OCI-M2 (cell line): ENCODE measurements at regions not wholly inside any gene's neighbourhood (a gene's known extent, or its start where the extent isn't known, plus 50 kb on each side); places are given as distances from the start of the nearest gene placed in this dataset.
"Not testable (repeated sequence)": the region's sequence is repeated elsewhere in the genome, so short reads cannot be mapped to it uniquely, and the experiment has no call there.

Experiments used
- DNase-seq: peaks from one replicate; lab custom pipeline; 2025; ENCODE audit not compliant: unreplicated experiment; lab: John Stamatoyannopoulos, UW

GRCh38 chr14:99025418-99025817 lies 246.6 kb downstream of the BCL11B start:
- no peak for DNase-seq

DNA sequence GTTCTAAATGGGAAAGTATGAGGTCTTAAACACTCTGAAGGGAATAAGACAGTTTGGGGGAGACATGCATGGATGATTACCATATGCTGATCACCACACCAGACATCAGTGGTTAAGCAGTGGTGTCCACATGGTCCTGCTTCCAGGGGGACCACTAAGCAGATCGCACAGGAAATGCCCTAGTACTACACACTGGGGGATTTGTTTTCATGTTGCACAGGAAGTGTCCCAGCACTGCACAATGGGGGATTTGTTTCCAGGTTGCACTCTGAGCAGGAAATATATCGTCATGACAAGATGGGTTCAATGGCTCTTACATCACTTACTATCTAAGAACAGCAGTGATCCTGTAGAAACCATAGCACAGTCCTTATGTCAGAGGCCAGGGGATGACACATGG lies 245.5 kb downstream of the BCL11B start:
- DNase-seq: no peak

- no peak for DNase-seq
These were observed 244.0 kb downstream of the BCL11B start for GRCh38 chr14:99028041-99028440.

DNA sequence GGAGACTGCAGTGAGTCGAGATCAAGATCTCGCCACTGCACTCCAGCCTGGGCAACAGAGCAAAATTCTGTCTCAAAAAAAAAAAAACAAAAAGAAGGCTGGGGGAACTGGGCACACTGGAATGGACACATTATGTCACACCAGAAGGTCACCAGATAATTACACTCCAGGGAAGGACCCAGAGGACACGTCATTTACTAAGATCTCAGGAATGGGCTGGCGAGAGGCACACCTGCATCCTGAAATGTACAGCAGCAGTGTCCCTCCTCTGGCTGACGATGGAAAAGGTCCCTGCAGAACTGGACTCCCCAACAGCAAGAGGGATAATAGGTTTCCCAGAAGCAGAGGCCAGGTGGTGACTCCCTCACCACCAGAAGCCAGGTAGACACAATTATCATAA lies 243.5 kb downstream of the BCL11B start:
- no peak for DNase-seq

- no peak for DNase-seq
These were observed 242.7 kb downstream of the BCL11B start for GRCh38 chr14:99029145-99029915.

GRCh38 chr14:99029916-99030305 lies 242.1 kb downstream of the BCL11B start:
- no peak for DNase-seq

DNA sequence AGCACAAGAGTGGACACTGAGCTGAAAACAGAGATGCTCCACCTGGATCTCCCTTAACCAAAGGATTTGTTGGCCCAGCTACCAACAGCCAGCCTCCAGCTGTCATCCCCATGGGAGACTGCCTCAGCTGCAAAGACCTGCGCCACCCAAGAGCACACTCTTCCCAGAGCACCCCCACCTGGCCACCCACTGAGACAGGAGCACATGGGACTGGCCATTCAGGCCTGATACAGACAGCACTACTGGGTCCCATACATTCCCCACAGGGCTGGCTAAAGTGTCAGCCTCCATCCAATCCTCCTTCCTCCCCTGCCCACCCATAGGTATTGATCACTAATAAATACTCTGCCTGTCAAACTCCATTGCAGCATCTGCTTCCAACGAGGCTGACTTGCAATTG lies 241.5 kb downstream of the BCL11B start:
- no peak for DNase-seq

- no peak for DNase-seq
These were observed 239.2 kb downstream of the BCL11B start for GRCh38 chr14:99032759-99033158.

DNA sequence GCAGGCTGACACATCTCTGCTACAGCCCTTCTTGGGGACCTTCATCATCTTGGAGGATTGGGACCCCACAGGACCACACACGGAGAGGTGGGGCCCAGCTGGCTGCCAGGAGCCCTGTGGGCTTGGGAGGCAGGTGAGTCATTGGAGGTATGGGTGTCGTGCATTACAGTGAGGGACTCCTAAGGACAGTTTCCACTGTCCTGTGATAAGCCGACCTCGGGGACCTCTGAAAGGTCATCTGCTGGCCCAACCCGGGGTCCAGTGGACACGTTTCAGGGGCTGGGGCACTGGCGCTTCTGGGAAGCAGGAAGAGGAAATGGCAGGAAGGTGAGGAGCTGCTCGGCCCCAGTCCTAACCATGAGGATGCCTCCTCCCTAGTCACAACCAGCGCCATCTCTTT lies 238.0 kb downstream of the BCL11B start:
- no peak for DNase-seq

DNA sequence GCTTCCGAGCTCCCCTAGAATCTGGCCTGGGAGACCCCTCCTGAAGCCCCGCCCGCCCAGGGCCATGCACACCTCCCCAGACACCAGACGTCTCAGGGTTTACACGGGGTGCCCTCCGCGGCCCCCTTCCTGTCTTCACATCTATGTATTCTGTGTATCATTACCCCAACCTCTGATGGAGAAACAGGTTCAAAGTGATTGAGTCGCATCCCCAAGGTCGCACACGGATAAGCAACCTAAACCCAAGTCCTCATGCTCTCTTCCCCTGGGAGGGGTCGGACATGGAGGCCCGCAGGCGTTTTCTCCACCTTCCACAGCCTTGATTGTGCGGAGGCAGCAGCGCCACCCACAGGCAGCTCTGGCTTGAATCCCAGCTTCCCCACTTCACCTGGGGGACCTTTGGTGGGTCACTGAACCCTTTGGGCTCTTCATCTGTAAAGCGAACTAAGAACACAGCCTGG lies 237.3 kb downstream of the BCL11B start:
- DNase-seq: no peak

- DNase-seq: no peak
These were observed 236.7 kb downstream of the BCL11B start for GRCh38 chr14:99035268-99035667.

GRCh38 chr14:99035712-99036610 lies 236.0 kb downstream of the BCL11B start:
- DNase-seq: no peak

DNA sequence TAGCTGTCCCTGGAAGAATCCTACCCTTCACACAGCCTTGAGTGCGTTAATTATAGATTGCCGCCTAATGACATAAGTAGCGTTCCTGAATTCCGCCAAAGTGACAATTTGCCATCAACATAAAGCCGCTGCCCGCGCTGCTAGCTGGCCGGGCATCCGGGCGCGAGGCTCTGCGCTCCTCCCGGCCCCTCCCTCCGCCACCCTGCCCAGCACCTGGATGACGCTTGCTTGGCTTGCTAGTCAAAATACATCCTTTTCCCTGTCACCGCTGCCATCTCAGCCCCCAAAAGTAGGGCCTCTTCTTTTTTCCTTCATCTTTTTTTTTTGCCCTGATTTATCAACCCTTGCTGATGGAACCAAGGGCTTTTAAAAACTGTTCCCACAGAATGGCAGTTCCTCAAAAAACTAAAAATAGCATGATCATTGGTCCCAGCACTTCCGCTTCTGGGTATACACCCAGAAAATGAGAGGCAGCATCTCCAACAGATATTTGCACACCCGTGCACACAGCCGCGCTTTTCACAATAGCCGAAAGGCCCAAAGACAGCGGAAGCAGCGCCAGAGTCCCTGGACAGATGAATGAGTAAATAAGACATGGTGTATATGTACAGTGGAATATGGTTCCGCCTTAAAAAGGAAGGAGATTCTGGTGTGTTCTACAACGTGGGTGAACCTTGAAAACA lies 235.2 kb downstream of the BCL11B start:
- DNase-seq: no peak

DNA sequence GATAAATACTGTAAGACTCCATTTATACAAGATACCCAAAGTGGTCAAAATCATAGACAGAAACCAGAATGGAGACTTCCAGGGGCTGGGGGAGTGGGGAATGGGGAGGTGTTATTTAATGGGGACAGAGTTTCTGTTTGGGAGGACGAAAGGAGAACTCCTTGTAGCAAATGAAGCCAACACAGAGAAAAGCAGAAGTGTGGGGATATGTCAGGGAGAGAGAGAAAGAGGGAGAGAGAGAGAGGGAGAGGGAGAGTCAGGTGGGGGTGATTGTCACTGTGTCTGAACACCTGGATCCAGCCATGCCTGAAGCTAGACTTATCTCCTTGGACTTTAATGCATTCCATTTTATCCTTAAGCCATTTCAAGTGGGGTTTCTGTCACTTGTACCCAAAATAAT lies 234.7 kb downstream of the BCL11B start:
- DNase-seq: not testable (repeated sequence)

GRCh38 chr14:99037777-99038430 lies 234.1 kb downstream of the BCL11B start:
- DNase-seq: no peak

GRCh38 chr14:99038431-99038820 lies 233.6 kb downstream of the BCL11B start:
- DNase-seq: no peak

GRCh38 chr14:99039331-99040041 lies 232.5 kb downstream of the BCL11B start:
- DNase-seq: no peak

DNA sequence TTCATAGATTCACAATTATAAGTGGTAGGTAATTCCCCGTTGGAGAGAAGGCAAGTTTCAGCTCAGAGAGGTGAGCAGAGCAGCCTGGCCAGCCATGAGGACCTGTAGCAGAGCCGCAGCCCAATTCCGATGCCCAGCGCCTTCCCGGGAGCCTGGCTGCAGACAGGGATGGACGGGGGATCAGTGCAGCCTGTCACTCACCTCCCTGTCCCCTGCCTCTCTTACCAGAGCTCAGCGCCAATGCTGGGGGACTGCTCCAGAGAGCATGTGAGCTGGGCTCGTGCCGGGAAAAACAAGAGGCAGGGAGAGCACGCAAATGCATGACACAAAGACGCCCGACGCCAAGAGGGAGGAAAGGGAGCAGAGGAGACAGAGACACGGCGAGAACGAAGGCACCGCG lies 231.9 kb downstream of the BCL11B start:
- no peak for DNase-seq

GRCh38 chr14:99040711-99041110 lies 231.3 kb downstream of the BCL11B start:
- no peak for DNase-seq

GRCh38 chr14:99041141-99041819 lies 230.7 kb downstream of the BCL11B start:
- no peak for DNase-seq
